ENCODE measurements at regions not wholly inside any gene's neighbourhood (a gene's known extent, or its start where the extent isn't known, plus 50 kb on each side); places are given as distances from the start of the nearest gene placed in this dataset.

DNA sequence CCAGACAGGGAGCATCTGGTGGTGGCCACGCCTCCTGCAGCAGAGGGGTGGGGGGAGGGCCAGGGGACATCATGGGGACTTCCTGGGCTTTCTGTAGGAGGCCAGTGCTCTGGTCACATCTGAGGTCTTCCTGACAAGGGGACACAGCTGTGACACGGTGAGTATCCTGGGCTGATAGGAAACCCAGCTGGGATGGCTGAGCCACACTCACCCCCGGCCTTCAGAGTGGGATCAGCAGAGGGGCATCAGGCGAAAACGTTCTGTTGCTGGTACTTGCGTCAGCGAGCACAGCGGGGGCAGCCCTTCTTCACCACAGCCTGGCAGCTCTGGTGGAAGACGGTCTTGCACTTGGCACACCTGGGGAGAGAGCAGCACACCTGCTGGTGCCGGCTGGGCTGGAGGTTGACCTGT lies 122.9 kb upstream of the SMURF2 start (continued):
- TF ChIP-seq, protein P1, sequence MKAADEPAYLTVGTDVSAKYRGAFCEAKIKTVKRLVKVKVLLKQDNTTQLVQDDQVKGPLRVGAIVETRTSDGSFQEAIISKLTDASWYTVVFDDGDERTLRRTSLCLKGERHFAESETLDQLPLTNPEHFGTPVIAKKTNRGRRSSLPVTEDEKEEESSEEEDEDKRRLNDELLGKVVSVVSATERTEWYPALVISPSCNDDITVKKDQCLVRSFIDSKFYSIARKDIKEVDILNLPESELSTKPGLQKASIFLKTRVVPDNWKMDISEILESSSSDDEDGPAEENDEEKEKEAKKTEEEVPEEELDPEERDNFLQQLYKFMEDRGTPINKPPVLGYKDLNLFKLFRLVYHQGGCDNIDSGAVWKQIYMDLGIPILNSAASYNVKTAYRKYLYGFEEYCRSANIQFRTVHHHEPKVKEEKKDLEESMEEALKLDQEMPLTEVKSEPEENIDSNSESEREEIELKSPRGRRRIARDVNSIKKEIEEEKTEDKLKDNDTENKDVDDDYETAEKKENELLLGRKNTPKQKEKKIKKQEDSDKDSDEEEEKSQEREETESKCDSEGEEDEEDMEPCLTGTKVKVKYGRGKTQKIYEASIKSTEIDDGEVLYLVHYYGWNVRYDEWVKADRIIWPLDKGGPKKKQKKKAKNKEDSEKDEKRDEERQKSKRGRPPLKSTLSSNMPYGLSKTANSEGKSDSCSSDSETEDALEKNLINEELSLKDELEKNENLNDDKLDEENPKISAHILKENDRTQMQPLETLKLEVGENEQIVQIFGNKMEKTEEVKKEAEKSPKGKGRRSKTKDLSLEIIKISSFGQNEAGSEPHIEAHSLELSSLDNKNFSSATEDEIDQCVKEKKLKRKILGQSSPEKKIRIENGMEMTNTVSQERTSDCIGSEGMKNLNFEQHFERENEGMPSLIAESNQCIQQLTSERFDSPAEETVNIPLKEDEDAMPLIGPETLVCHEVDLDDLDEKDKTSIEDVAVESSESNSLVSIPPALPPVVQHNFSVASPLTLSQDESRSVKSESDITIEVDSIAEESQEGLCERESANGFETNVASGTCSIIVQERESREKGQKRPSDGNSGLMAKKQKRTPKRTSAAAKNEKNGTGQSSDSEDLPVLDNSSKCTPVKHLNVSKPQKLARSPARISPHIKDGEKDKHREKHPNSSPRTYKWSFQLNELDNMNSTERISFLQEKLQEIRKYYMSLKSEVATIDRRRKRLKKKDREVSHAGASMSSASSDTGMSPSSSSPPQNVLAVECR (CRISPR knock-in tag; IDR thresholded peaks at IDR 0.05; ENCODE audit: borderline replicate concordance) = no peak
- TF ChIP-seq FOXP1 (IDR thresholded peaks at IDR 0.05) = no peak
- TF ChIP-seq FOXP1 (CRISPR knock-in tag; IDR thresholded peaks at IDR 0.05) = no peak
- TF ChIP-seq, protein P2, sequence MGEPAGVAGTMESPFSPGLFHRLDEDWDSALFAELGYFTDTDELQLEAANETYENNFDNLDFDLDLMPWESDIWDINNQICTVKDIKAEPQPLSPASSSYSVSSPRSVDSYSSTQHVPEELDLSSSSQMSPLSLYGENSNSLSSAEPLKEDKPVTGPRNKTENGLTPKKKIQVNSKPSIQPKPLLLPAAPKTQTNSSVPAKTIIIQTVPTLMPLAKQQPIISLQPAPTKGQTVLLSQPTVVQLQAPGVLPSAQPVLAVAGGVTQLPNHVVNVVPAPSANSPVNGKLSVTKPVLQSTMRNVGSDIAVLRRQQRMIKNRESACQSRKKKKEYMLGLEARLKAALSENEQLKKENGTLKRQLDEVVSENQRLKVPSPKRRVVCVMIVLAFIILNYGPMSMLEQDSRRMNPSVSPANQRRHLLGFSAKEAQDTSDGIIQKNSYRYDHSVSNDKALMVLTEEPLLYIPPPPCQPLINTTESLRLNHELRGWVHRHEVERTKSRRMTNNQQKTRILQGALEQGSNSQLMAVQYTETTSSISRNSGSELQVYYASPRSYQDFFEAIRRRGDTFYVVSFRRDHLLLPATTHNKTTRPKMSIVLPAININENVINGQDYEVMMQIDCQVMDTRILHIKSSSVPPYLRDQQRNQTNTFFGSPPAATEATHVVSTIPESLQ (CRISPR knock-in tag; conservative IDR thresholded peaks at IDR 0.05) = no peak
- TF ChIP-seq, protein P3, sequence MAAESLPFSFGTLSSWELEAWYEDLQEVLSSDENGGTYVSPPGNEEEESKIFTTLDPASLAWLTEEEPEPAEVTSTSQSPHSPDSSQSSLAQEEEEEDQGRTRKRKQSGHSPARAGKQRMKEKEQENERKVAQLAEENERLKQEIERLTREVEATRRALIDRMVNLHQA (CRISPR knock-in tag; IDR thresholded peaks at IDR 0.05) = no peak
- TF ChIP-seq MAFF (IDR thresholded peaks at IDR 0.05; ENCODE audit: low read depth, low read length) = no peak
- no peak for TF ChIP-seq ZNF205 (CRISPR knock-in tag; IDR thresholded peaks at IDR 0.05)
- no peak for TF ChIP-seq ETV6 (CRISPR knock-in tag; conservative IDR thresholded peaks at IDR 0.05)
- TF ChIP-seq, protein P4, sequence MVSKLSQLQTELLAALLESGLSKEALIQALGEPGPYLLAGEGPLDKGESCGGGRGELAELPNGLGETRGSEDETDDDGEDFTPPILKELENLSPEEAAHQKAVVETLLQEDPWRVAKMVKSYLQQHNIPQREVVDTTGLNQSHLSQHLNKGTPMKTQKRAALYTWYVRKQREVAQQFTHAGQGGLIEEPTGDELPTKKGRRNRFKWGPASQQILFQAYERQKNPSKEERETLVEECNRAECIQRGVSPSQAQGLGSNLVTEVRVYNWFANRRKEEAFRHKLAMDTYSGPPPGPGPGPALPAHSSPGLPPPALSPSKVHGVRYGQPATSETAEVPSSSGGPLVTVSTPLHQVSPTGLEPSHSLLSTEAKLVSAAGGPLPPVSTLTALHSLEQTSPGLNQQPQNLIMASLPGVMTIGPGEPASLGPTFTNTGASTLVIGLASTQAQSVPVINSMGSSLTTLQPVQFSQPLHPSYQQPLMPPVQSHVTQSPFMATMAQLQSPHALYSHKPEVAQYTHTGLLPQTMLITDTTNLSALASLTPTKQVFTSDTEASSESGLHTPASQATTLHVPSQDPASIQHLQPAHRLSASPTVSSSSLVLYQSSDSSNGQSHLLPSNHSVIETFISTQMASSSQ (IDR thresholded peaks at IDR 0.05; ENCODE audit: low read depth) = no peak
- TF ChIP-seq, protein P4 (CRISPR knock-in tag; IDR thresholded peaks at IDR 0.05; ENCODE audit: borderline replicate concordance) = no peak

Data from HepG2 (cell line).